ENCODE measurements at regions not wholly inside any gene's neighbourhood (a gene's known extent, or its start where the extent isn't known, plus 50 kb on each side); places are given as distances from the start of the nearest gene placed in this dataset.
"Not testable (repeated sequence)": the region's sequence is repeated elsewhere in the genome, so short reads cannot be mapped to it uniquely, and the experiment has no call there.

- DNase-seq (ENCODE audit: low spot score), result no peak
Measured at GRCh38 chr20:46785958-46786357, 76.5 kb downstream of the SLC2A10 start.

DNA sequence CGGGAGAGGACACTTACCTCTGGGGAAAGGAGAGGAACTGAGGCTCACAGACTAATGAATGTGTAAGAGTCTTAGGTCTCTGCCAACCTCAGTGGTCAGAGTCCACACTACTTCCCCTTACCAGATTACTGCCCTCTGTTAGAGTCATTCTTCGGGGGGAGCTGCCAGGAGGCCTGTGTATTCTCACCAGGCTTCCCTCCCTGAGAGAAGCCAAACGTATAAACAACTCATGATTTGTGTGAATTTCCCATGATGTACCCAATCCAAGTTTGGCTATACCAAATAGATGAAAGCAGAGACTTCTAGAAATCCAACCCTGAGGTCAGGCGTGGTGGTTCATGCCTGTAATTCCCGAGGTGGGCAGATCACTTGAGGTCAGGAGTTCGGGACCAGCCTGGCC lies 77.1 kb downstream of the SLC2A10 start:
- no peak for DNase-seq (ENCODE audit: low spot score)

DNA sequence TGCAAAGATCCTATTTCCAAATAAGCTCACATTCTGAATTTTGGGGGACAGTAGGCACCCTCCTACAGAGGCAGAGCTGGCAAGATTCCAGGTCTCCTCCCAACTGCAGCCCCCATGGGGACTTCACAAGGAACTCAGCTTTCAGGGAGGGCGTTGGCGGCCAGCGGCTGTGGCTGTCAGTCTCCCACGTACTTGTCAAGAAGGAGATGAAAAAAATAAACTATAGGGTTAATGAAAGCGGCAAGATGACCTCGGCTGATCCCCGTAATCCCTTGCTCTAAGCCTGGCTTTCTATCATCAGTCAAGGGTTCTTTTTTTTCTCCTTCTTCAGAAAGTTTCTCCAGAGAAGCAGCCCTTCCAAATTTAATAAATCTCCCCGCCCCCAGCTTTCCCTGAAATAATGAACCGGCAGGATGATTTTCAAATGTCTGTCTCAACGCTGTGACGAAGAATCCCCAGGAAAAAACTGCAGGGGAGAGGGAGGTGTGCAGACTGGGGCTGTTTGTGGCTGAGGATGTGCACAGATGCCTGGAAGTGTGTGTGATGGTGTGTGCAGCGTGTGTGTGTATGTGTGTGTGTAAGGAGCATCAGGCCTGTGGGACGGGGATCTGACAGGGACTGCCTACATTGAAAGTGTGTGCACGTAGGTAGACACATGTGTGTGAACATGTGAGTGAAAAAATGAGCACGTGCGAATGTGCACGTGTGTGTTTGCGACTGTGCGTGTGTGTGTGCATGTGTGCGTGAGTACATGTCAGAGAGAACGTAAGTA lies 78.7 kb downstream of the SLC2A10 start:
- no peak for DNase-seq (ENCODE audit: low spot score)

- not testable (repeated sequence) for DNase-seq (ENCODE audit: low spot score)
Measured at GRCh38 chr20:46788763-46789091, 79.3 kb downstream of the SLC2A10 start.

- no peak for DNase-seq (ENCODE audit: low spot score)
Measured at GRCh38 chr20:46789339-46790028, 80.0 kb downstream of the SLC2A10 start.

GRCh38 chr20:46791722-46792416 lies 82.4 kb downstream of the SLC2A10 start:
- no peak for DNase-seq (ENCODE audit: low spot score)

DNA sequence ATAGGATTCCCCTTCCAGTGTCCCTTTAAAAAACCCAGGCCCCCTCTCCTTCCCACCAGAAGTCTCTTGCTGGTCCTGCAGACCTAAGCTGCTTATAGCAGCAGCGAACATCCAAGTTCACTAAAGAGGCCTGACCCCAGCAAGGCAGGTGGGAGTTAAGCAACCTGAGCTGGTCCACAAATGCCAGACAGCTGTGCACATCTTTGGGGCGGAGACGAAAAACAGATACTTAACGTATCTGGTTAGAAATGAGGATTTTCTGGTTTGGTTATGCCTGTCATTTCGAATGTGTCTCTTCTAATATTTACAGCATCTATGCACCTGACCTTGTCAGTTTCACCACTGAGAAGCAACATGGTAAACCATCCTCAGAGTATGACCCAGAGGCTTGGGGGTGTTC lies 87.8 kb downstream of the SLC2A10 start:
- DNase-seq (ENCODE audit: low spot score), result no peak

GRCh38 chr20:46798430-46798829 lies 89.0 kb downstream of the SLC2A10 start:
- no peak for DNase-seq (ENCODE audit: low spot score)

DNA sequence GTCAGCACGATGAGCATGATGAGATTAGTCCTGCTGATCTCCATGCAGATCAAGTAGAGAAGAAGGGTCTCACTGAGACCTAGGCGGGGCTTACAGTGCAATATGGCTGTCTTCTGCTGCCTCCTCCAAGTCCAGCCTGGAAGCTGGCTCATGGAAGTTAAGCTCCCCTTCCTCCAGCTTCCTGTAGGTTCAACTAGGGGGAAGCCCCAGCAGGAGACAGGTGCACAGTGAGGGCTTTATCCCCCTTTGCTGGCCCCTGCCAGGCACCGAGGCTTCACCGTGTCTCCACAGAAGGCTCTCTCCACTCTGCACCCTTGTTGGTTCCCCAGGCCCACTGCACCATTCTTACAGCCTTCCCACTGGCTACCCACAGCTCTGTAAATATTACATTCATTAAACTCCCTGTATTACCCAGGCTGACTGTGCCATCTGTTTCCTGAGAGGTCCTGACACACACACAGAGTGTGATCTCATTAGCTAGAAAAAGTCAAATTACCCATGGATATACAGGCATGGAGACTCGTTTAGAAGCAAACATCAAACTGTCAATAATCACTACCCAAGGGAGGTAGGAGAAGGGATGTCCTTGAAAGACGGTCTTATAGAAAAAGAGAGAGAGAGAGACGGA lies 90.4 kb downstream of the SLC2A10 start:
- no peak for DNase-seq (ENCODE audit: low spot score)

DNA sequence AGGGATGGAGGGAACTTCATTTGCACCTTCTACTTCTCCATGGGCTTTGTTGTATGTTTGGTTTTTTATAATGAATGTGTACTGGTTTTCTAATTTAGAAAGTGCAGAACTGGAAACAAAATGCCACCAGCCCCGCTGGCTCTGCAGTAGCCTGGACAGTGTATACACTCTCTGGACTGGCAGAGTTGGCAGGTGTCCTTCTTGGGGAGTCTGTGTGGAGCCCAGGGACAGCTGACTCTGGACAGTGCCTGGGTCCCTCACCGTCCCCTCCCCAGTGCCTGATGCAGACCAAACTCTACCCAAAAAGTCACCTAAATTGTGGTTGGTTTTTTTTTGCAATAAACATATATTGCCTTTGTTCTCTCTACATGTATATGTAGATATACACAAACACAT lies 91.0 kb downstream of the SLC2A10 start:
- no peak for DNase-seq (ENCODE audit: low spot score)

GRCh38 chr20:46801003-46801702 lies 91.7 kb downstream of the SLC2A10 start:
- DNase-seq (ENCODE audit: low spot score), result no peak

- DNase-seq (ENCODE audit: low spot score), result no peak
Measured at GRCh38 chr20:46802722-46803121, 91.9 kb upstream of the EYA2 start.

GRCh38 chr20:46803123-46804020 lies 91.3 kb upstream of the EYA2 start:
- no peak for DNase-seq (ENCODE audit: low spot score)

DNA sequence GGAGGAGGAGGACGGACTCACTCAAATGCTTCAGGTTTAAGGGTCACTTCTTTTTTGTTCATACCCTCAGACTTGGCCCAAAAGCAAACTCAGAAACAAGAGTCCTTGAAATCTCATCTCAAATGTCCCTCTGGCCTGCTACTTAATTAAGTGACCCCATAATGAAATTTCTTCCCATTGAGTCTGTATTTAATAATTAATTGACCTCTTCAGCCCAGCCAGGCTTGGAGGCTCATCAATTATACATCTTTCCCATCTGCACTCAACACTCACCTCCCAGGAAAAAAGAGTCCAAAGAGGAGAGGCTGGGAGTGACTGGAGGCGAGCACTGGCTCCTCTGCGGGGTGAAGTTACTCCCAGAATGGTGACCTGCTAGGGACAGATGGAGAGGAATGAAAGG lies 90.5 kb upstream of the EYA2 start:
- DNase-seq (ENCODE audit: low spot score), result no peak

DNA sequence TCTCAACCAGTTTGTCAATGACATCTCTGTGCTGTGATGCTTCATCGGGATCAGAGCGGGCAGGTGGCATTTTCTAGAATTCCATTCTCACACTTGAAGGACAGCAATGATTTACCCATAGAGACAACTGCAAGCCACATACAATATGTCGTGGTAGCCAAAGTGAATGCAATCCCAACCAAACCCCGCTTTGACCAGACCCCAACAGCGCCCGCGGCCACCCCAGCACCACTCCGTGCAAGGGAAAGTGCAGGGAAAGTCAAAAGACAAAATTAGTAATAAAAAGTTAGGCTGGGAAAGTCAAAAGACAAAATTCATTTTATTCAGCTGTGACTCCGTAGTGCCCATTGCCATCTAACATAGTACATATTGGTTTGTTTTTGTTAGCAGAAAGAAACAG lies 88.8 kb upstream of the EYA2 start:
- DNase-seq (ENCODE audit: low spot score), result no peak

DNA sequence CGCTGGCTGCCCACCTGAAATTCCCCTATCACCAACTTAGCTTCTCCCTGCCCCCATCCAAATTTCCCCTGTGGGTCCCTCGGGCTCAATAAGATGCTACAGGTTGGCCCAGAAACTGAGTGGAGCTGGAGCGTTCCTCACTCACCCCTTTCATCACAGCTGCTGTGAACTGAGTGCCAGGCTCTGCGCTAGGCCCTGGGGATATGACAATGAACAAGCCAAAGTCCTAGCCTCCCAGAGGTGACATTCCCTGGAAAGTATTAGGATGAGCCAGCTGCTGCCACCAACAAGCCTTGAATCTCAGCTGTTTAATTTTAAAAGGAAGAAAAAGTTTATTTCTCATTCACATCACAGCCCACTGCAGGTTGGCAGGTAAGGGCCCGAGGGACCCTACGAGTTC lies 86.6 kb upstream of the EYA2 start:
- DNase-seq (ENCODE audit: low spot score), result no peak

- no peak for DNase-seq (ENCODE audit: low spot score)
Measured at GRCh38 chr20:46808565-46808964, 86.1 kb upstream of the EYA2 start.

GRCh38 chr20:46809706-46810360 lies 84.8 kb upstream of the EYA2 start:
- DNase-seq (ENCODE audit: low spot score), result no peak

DNA sequence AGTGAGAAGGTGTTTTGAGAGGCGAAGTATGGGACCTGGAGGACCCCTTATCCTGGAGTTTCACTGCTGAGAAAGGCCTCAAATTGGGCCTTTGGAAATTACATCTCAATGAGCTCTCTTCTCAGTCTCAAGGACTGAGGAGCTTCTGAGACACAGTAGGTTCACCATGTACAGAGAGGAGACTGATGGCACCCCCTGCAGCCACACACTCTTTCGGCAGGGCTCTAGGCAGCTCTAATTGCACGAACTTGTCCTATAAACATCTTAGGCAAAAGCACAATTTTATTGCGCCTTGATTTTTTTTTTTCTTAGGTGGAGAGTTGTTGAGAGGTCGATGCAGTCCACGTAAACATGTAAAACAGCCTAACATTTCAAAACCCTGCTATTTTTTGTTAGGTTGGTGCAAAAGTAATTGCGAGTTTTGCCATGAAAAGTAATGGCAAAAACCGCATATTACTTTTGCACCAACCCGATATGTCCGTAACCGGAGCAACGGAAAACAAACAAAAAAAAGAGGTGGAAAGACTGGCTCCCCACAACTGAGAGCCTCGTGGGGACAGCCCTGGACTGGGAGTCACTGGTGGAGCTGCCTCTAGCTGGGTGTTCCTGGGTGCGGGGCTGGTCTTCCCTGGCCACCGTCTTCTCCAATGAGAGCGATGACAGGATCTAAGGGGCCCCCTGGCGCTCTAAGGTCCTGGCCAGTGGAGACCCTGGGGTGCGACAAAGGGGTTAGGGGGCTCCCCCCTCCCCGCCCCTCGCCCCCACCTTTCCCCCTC lies 84.0 kb upstream of the EYA2 start:
- DNase-seq (ENCODE audit: low spot score), result no peak
